ENCODE measurements at regions not wholly inside any gene's neighbourhood (a gene's known extent, or its start where the extent isn't known, plus 50 kb on each side); places are given as distances from the start of the nearest gene placed in this dataset.

DNA sequence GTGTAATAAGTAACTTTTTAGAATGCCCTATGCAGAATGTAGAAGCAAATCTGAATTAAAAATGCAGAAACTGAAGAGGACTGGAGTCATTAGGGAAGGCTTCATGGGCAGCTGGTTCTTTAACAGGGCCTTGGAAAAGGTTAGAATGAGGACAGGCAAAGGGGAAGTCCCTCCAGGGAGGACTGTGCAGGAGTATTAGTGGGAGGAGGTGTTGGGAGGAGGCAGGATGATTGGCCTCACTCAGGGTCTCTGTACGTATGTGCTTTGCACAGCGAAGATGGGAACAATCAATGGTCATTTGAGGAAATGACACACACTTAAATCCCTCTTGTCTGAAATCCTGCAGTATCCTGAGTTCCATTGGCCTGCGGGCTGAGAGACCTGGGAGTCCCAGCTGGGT, 119.7 kb downstream of the PTCSC3 start:
- BruUV-seq (replicated peaks), result no TSS peak
- POLR2A ChIA-PET, result interaction anchor here (0.6 kb wide), 1 partner anchor 39 kb away, joined by 3 read pairs; no protein-coding TSS in a partner anchor
- Histone ChIP-seq H3K79me2 (ENCODE audit: control insufficient read depth, insufficient read depth, low read length) (no peaks in the 10 kb centered on the region), H3K9me1 (ENCODE audit: control insufficient read depth, insufficient read depth, low read length) (no peaks in the 10 kb centered on the region), H2AFZ (ENCODE audit: low read depth, low read length) (no peak overlapping the region), H3K9ac (ENCODE audit: insufficient read depth in 1 of 2, low read depth in 2 of 2, low read length in 2 of 2) (no peak overlapping the region), H3K4me2 (ENCODE audit: insufficient read depth, low read length) (no peak overlapping the region), H3K36me3 (ENCODE audit: control insufficient read depth, insufficient read depth, low read length) (no peaks in the 10 kb centered on the region), H3K27ac (ENCODE audit: extremely low read depth, low read depth, low read length) (no peak overlapping the region), H3K27me3 (ENCODE audit: control insufficient read depth in 2 of 2, insufficient read depth in 2 of 2, low read length in 2 of 2) (no peaks in the 10 kb centered on the region; a peak in 1 of 5 replicates), H3K4me3 (no peak overlapping the region), H4K20me1 (replicated peaks; ENCODE audit: control insufficient read depth, insufficient read depth, low read length) (no peaks in the 10 kb centered on the region), H3K9me3 (replicated peaks; ENCODE audit: control insufficient read depth, insufficient read depth, low read depth, low read length) (no peaks in the 10 kb centered on the region), H3K4me1 (replicated peaks in 1 of 2; ENCODE audit: control insufficient read depth in 2 of 2, insufficient read depth in 2 of 2, low read length in 2 of 2) (no peaks in the 10 kb centered on the region)
- in situ Hi-C loops (cut with MboI), result no loop called here
- no peak for ATAC-seq
- intact Hi-C loops (cut with micrococcal nuclease), result no loop called here
- no peak for TF ChIP-seq SIRT6 (IDR thresholded peaks at IDR 0.05; ENCODE audit: low read depth, low read length)
- TF ChIP-seq, protein P1, sequence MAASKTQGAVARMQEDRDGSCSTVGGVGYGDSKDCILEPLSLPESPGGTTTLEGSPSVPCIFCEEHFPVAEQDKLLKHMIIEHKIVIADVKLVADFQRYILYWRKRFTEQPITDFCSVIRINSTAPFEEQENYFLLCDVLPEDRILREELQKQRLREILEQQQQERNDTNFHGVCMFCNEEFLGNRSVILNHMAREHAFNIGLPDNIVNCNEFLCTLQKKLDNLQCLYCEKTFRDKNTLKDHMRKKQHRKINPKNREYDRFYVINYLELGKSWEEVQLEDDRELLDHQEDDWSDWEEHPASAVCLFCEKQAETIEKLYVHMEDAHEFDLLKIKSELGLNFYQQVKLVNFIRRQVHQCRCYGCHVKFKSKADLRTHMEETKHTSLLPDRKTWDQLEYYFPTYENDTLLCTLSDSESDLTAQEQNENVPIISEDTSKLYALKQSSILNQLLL (CRISPR knock-in tag; IDR thresholded peaks at IDR 0.05; ENCODE audit: borderline replicate concordance), result no peak
- no peak for TF ChIP-seq ESRRA (IDR thresholded peaks at IDR 0.05; ENCODE audit: borderline replicate concordance, low read depth)
- TF ChIP-seq DNMT1 (IDR thresholded peaks at IDR 0.05), result no peak
- no peak for TF ChIP-seq MEF2D (tag; conservative IDR thresholded peaks at IDR 0.05; ENCODE audit: low read depth)
- TF ChIP-seq, protein P2, sequence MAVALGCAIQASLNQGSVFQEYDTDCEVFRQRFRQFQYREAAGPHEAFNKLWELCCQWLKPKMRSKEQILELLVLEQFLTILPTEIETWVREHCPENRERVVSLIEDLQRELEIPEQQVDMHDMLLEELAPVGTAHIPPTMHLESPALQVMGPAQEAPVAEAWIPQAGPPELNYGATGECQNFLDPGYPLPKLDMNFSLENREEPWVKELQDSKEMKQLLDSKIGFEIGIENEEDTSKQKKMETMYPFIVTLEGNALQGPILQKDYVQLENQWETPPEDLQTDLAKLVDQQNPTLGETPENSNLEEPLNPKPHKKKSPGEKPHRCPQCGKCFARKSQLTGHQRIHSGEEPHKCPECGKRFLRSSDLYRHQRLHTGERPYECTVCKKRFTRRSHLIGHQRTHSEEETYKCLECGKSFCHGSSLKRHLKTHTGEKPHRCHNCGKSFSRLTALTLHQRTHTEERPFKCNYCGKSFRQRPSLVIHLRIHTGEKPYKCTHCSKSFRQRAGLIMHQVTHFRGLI (CRISPR knock-in tag; IDR thresholded peaks at IDR 0.05), result no peak
- TF ChIP-seq, protein P3, sequence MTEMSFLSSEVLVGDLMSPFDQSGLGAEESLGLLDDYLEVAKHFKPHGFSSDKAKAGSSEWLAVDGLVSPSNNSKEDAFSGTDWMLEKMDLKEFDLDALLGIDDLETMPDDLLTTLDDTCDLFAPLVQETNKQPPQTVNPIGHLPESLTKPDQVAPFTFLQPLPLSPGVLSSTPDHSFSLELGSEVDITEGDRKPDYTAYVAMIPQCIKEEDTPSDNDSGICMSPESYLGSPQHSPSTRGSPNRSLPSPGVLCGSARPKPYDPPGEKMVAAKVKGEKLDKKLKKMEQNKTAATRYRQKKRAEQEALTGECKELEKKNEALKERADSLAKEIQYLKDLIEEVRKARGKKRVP (CRISPR knock-in tag; IDR thresholded peaks at IDR 0.05), result no peak
- TF ChIP-seq ZNF124 (CRISPR knock-in tag; IDR thresholded peaks at IDR 0.05), result no peak
- no peak for TF ChIP-seq ZNF41 (CRISPR knock-in tag; conservative IDR thresholded peaks at IDR 0.05)
- TF ChIP-seq TGIF2 (CRISPR knock-in tag; IDR thresholded peaks at IDR 0.05), result no peak
- CTCF ChIA-PET (ENCODE audit: low intra/inter-chr PET ratio), result no interaction called here
- 0% methylated on average over 3 of the region's 3 CpGs for WGBS (ENCODE audit: insufficient coverage, low coverage, missing lambda C conversion rate)
- no peak for FAIRE-seq
- no peak for DNase-seq (ENCODE audit: extremely low read depth in 1 of 4, low spot score in 3 of 4)

Data from K562 (cell line).